ENCODE measurements at regions not wholly inside any gene's neighbourhood (a gene's known extent, or its start where the extent isn't known, plus 50 kb on each side); places are given as distances from the start of the nearest gene placed in this dataset.

- Mint-ChIP-seq H3K27me3 (no peaks in the 10 kb centered on the region), H3K9me3 (no peaks in the 10 kb centered on the region), H3K4me1 (ENCODE audit: unreplicated experiment) (peaks cover 12% of the 10 kb centered on the region), H3K4me3 (no peak overlapping the region), H3K27ac (no peak overlapping the region), H3K36me3 (no peaks in the 10 kb centered on the region)
- TF ChIP-seq CTCF (conservative IDR thresholded peaks at IDR 0.05), result no peak
- DNase-seq (ENCODE audit: extremely low spot score, unreplicated experiment), result no peak
These were observed 59.1 kb upstream of the RIPOR2 start for GRCh38 chr6:24994812-24995211.

- H3K9me3 Mint-ChIP-seq, result no peaks in the 10 kb centered on the region
- H3K27me3 Mint-ChIP-seq, result no peaks in the 10 kb centered on the region
- peaks cover 12% of the 10 kb centered on the region for H3K4me1 Mint-ChIP-seq (ENCODE audit: unreplicated experiment)
- H3K4me3 Mint-ChIP-seq, result no peak overlapping the region
- H3K27ac Mint-ChIP-seq, result no peak overlapping the region
- no peak for DNase-seq (ENCODE audit: extremely low spot score, unreplicated experiment)
- no peaks in the 10 kb centered on the region for H3K36me3 Mint-ChIP-seq
- no peak for TF ChIP-seq CTCF (conservative IDR thresholded peaks at IDR 0.05)
These were observed 59.5 kb upstream of the RIPOR2 start for GRCh38 chr6:24995270-24995669.

- H3K4me3 Mint-ChIP-seq, result no peak overlapping the region
- TF ChIP-seq CTCF (conservative IDR thresholded peaks at IDR 0.05), result no peak
- peak overlapping the region; percentile 25 for H3K27ac Mint-ChIP-seq
- H3K9me3 Mint-ChIP-seq, result no peaks in the 10 kb centered on the region
- no peaks in the 10 kb centered on the region for H3K27me3 Mint-ChIP-seq
- H3K36me3 Mint-ChIP-seq, result no peaks in the 10 kb centered on the region
- no peak for DNase-seq (ENCODE audit: extremely low spot score, unreplicated experiment)
- H3K4me1 Mint-ChIP-seq (ENCODE audit: unreplicated experiment), result peaks cover 12% of the 10 kb centered on the region
These were observed 60.6 kb upstream of the RIPOR2 start for GRCh38 chr6:24996269-24996836.

- H3K27me3 Mint-ChIP-seq, result no peaks in the 10 kb centered on the region
- H3K36me3 Mint-ChIP-seq, result no peaks in the 10 kb centered on the region
- H3K27ac Mint-ChIP-seq, result no peak overlapping the region
- H3K4me3 Mint-ChIP-seq, result no peak overlapping the region
- H3K9me3 Mint-ChIP-seq, result no peaks in the 10 kb centered on the region
- no peak for DNase-seq (ENCODE audit: extremely low spot score, unreplicated experiment)
- H3K4me1 Mint-ChIP-seq (ENCODE audit: unreplicated experiment), result peaks cover 12% of the 10 kb centered on the region
- no peak for TF ChIP-seq CTCF (conservative IDR thresholded peaks at IDR 0.05)
These were observed 61.5 kb upstream of the RIPOR2 start for GRCh38 chr6:24997231-24997630.

GRCh38 chr6:24997905-24998304, 62.1 kb upstream of the RIPOR2 start:
- no peak for TF ChIP-seq CTCF (conservative IDR thresholded peaks at IDR 0.05)
- no peak overlapping the region for H3K4me3 Mint-ChIP-seq
- no peak overlapping the region for H3K27ac Mint-ChIP-seq

More at GRCh38 chr6:24997905-24998304, 62.1 kb upstream of the RIPOR2 start:
- Mint-ChIP-seq H3K9me3 (no peaks in the 10 kb centered on the region), H3K36me3 (no peaks in the 10 kb centered on the region), H3K4me1 (ENCODE audit: unreplicated experiment) (peaks cover 12% of the 10 kb centered on the region), H3K27me3 (no peaks in the 10 kb centered on the region)
- no peak for DNase-seq (ENCODE audit: extremely low spot score, unreplicated experiment)
